H1 (cell line): ENCODE measurements at regions not wholly inside any gene's neighbourhood (a gene's known extent, or its start where the extent isn't known, plus 50 kb on each side); places are given as distances from the start of the nearest gene placed in this dataset.
A peak's percentile ranks its signal among the peaks of the same experiment; 100 is the strongest.

ENCODE experiments used
- CTCF ChIA-PET: fragments of 300-600 bp; sonication (Branson Sonifier 250); formaldehyde crosslinking; loops from one replicate; lab custom pipeline; 2021; ENCODE audit not compliant: partially characterized antibody; lab: Charles Lee
- POLR2A ChIA-PET: fragments of 300-600 bp; sonication (Branson Sonifier 250); formaldehyde crosslinking; loops from one replicate; lab custom pipeline; 2021; ENCODE audit warnings: inconsistent platforms; ENCODE audit not compliant: partially characterized antibody; lab: Charles Lee
- DNase-seq, 2 experiments: peaks; one replicate each; pipeline versions ENCODE4 v3.0.0 to v3.0.0-alpha.2; 2010 to 2022; ENCODE audit warnings: low spot score in 2 of 2, low read depth in 1 of 2, mixed read lengths in 1 of 2
- FAIRE-seq: peaks from 2 replicates; lab custom pipeline; 2011; peaks lifted over from hg19 to GRCh38; lab: Jason Lieb, UNC
- H2AFZ ChIP-seq: 2 replicates; pipeline ENCODE4 v1.8.1; 2012; ENCODE audit warnings: low read length, inconsistent platforms
- H2AK5ac ChIP-seq: 2 replicates; pipeline ENCODE4 v1.6.1; 2013; ENCODE audit warnings: low read depth, low read length
- H2BK120ac ChIP-seq: replicated peaks from 2 replicates; pipeline ENCODE3; 2013; ENCODE audit warnings: low read depth, low read length, inconsistent platforms
- H2BK12ac ChIP-seq: 2 replicates; pipeline ENCODE4 v1.6.1; 2013; ENCODE audit warnings: low read depth, low read length
- H2BK15ac ChIP-seq: 2 replicates; pipeline ENCODE4 v1.6.1; 2013; ENCODE audit warnings: low read length
- H2BK20ac ChIP-seq: 2 replicates; pipeline ENCODE4 v1.6.1; 2013; ENCODE audit warnings: low read length
- H2BK5ac ChIP-seq: 2 replicates; pipeline ENCODE4 v1.6.1; 2013; ENCODE audit warnings: low read depth, low read length
- H3K14ac ChIP-seq: 2 replicates; pipeline ENCODE4 v1.6.1; 2013; ENCODE audit warnings: inconsistent platforms; ENCODE audit not compliant: insufficient read length
- H3K18ac ChIP-seq: 2 replicates; pipeline ENCODE4 v1.6.1; 2013; ENCODE audit warnings: low read length; ENCODE audit errors: extremely low read depth
- H3K23ac ChIP-seq: 2 replicates; pipeline ENCODE4 v1.6.1; 2013; ENCODE audit warnings: inconsistent platforms; ENCODE audit not compliant: insufficient read length
- H3K23me2 ChIP-seq: 2 replicates; pipeline ENCODE4 v1.6.1; 2013; ENCODE audit warnings: low read depth, low read length
- H3K27ac ChIP-seq: 2 replicates; pipeline ENCODE4 v1.6.1; 2011; ENCODE audit warnings: low read depth, low read length, inconsistent platforms
- H3K27me3 ChIP-seq, 4 experiments: replicated peaks in 1 of 4; 1 replicate in 1 of 4; 2 replicates in 3 of 4; pipeline versions ENCODE4 v1.6.1 to v1.8.1; 2011 to 2013; ENCODE audit warnings: low read length in 3 of 4, mild to moderate bottlenecking in 3 of 4, inconsistent platforms in 2 of 4, mixed read lengths in 2 of 4, moderate library complexity in 1 of 4; ENCODE audit not compliant: control insufficient read depth in 3 of 4, insufficient read depth in 3 of 4; ENCODE audit errors: extremely low read depth in 1 of 4
- H3K36me3 ChIP-seq, 4 experiments: 2 replicates each; pipeline versions ENCODE4 v1.6.1 to v1.8.1; 2011 to 2013; ENCODE audit warnings: mild to moderate bottlenecking in 4 of 4, low read length in 3 of 4, moderate library complexity in 2 of 4, control low read depth in 1 of 4, inconsistent platforms in 1 of 4; ENCODE audit not compliant: insufficient read depth in 4 of 4, control insufficient read depth in 2 of 4
- H3K4ac ChIP-seq: replicated peaks from 2 replicates; pipeline ENCODE3; 2013; ENCODE audit warnings: low read length, low read depth, mixed read lengths, inconsistent platforms; ENCODE audit not compliant: insufficient read length
- H3K4me1 ChIP-seq, 4 experiments: replicated peaks in 1 of 4; 1 replicate in 1 of 4; 2 replicates in 3 of 4; pipeline versions ENCODE4 v1.6.1 to v1.8.1; 2011 to 2013; ENCODE audit warnings: low read length in 3 of 4, inconsistent platforms in 2 of 4, mixed read lengths in 1 of 4; ENCODE audit not compliant: insufficient read depth in 4 of 4, control insufficient read depth in 3 of 4
- H3K4me2 ChIP-seq, 2 experiments: 2 replicates each; pipeline versions ENCODE4 v1.6.1 to v1.8.1; 2011 to 2013; ENCODE audit warnings: low read depth in 2 of 2, low read length in 2 of 2, control low read depth in 1 of 2, inconsistent platforms in 1 of 2, mild to moderate bottlenecking in 1 of 2; ENCODE audit not compliant: insufficient read depth in 1 of 2
- H3K4me3 ChIP-seq, 4 experiments: fragments of 200-600, 300-600 bp in 1 of 4; sonication (generic), shearing (Covaris generic), sonication (Bioruptor Twin) in 1 of 4; 2 replicates each; pipeline versions ENCODE4 v1.5.1 to v1.8.1; 2011 to 2016; ENCODE audit warnings: low read length in 4 of 4, low read depth in 3 of 4, control low read depth in 2 of 4, inconsistent platforms in 2 of 4, mild to moderate bottlenecking in 2 of 4, mixed read lengths in 1 of 4, moderate library complexity in 1 of 4; ENCODE audit not compliant: insufficient read depth in 2 of 4; ENCODE audit errors: extremely low read depth in 1 of 4
- H3K56ac ChIP-seq: replicated peaks from 2 replicates; pipeline ENCODE3; 2013; ENCODE audit warnings: low read depth, mild to moderate bottlenecking, mixed read lengths, low read length, inconsistent platforms; ENCODE audit not compliant: insufficient read length
- H3K79me1 ChIP-seq: 2 replicates; pipeline ENCODE4 v1.6.1; 2013; ENCODE audit warnings: low read depth, low read length, control low read depth
- H3K79me2 ChIP-seq, 2 experiments: 2 replicates each; pipeline versions ENCODE4 v1.6.1 to v1.8.1; 2012 to 2013; ENCODE audit warnings: low read length in 2 of 2, mild to moderate bottlenecking in 2 of 2, inconsistent platforms in 1 of 2; ENCODE audit not compliant: insufficient read depth in 2 of 2, control insufficient read depth in 1 of 2
- H3K9ac ChIP-seq, 4 experiments: replicated peaks in 1 of 4; 1 replicate in 1 of 4; 2 replicates in 3 of 4; pipeline versions ENCODE4 v1.6.1 to v1.8.1; 2011 to 2013; ENCODE audit warnings: low read depth in 3 of 4, low read length in 3 of 4, control low read depth in 2 of 4, mild to moderate bottlenecking in 2 of 4, moderate library complexity in 2 of 4, inconsistent platforms in 1 of 4; ENCODE audit errors: extremely low read depth in 1 of 4
- H3K9me3 ChIP-seq, 2 experiments: 2 replicates each; pipeline versions ENCODE4 v1.6.1 to v1.8.1; 2012 to 2013; ENCODE audit warnings: mild to moderate bottlenecking in 2 of 2, moderate library complexity in 2 of 2, control low read depth in 1 of 2, inconsistent platforms in 1 of 2, low read depth in 1 of 2, low read length in 1 of 2, mixed read lengths in 1 of 2; ENCODE audit not compliant: insufficient read depth in 2 of 2
- H4K20me1 ChIP-seq, 2 experiments: replicated peaks in 1 of 2; 2 replicates each; pipeline versions ENCODE3 to v1.8.1; 2011 to 2013; ENCODE audit warnings: inconsistent platforms in 2 of 2, low read length in 2 of 2, mild to moderate bottlenecking in 1 of 2; ENCODE audit not compliant: insufficient read depth in 2 of 2, control insufficient read depth in 1 of 2
- H4K5ac ChIP-seq: 2 replicates; pipeline ENCODE4 v1.6.1; 2013; ENCODE audit warnings: low read length, low read depth, mixed read lengths, inconsistent platforms; ENCODE audit not compliant: insufficient read length
- H4K8ac ChIP-seq: 2 replicates; pipeline ENCODE4 v1.8.0; 2013; ENCODE audit warnings: mild to moderate bottlenecking, moderate library complexity, low read length, inconsistent platforms; ENCODE audit not compliant: insufficient read depth; ENCODE audit errors: extremely low read depth
- H4K91ac ChIP-seq: replicated peaks from 2 replicates; pipeline ENCODE3; 2013; ENCODE audit warnings: low read length, mixed read lengths, inconsistent platforms; ENCODE audit not compliant: insufficient read length
- BRCA1 ChIP-seq: IDR thresholded peaks from 2 replicates; pipeline ENCODE4 v1.6.1; 2012; ENCODE audit warnings: low read depth, low read length, improper control_type of control experiment
- CBX5 ChIP-seq: fragments of 300-800, 300-1000 bp; sonication (generic); IDR thresholded peaks from 2 replicates; pipeline ENCODE4 v1.7.1; 2016; ENCODE audit warnings: antibody characterized with exemption, low read length, low read depth
- CBX8 ChIP-seq: fragments of 300-800, 300-1000 bp; sonication (generic); IDR thresholded peaks from 2 replicates; pipeline ENCODE4 v1.7.1; 2016; ENCODE audit warnings: low read depth, low read length, borderline replicate concordance
- CHD2 ChIP-seq: IDR thresholded peaks from 2 replicates; pipeline ENCODE4 v1.6.1; 2012; ENCODE audit warnings: low read length, improper control_type of control experiment
- POLR2AphosphoS5 ChIP-seq: IDR thresholded peaks from 2 replicates; pipeline ENCODE4 v1.6.1; 2011; ENCODE audit warnings: low read depth, low read length
- SAP30 ChIP-seq: fragments of 300-600 bp; sonication (generic); IDR thresholded peaks from 2 replicates; pipeline ENCODE4 v1.7.1; 2012; ENCODE audit warnings: low read length, moderate library complexity, mild to moderate bottlenecking, inconsistent platforms; ENCODE audit not compliant: insufficient read depth, insufficient replicate concordance
- SIRT6 ChIP-seq: IDR thresholded peaks from one replicate; pipeline ENCODE4 v1.7.1; 2012; ENCODE audit warnings: low read length, inconsistent platforms
- SP1 ChIP-seq: IDR thresholded peaks from 2 replicates; pipeline ENCODE4 v1.6.1; 2011; ENCODE audit warnings: low read depth, low read length
- WGBS, 2 experiments: shearing (Covaris generic) in 1 of 2; methylation state at CpG; one replicate each; pipeline versions ENCODE4 v1.1.6 to v1.1.7; 2013 to 2015; ENCODE audit warnings: low lambda C conversion rate in 2 of 2, mixed read lengths in 2 of 2, inconsistent platforms in 1 of 2, low coverage in 1 of 2, missing lambda C conversion rate in 1 of 2; ENCODE audit not compliant: insufficient replicate concordance in 2 of 2, insufficient coverage in 1 of 2, insufficient read length in 1 of 2; ENCODE audit errors: extremely low coverage in 1 of 2, missing lambda C conversion rate in 1 of 2; 5-methylcytosine and 5-hydroxymethylcytosine counted together

- Histone ChIP-seq H3K27me3 (no peaks in the 10 kb centered on the region; a peak in 2 of 7 replicates), H3K56ac (no peak overlapping the region), H2AK5ac (no peak overlapping the region), H4K91ac (no peak overlapping the region), H4K8ac (no peak overlapping the region; the same call in 1 of the 2 replicates), H3K4me1 (peaks cover 0 to 5% (median 2%) of the 10 kb centered on the region in 4 experiments; a peak in 2 of 7 replicates), H3K23me2 (no peaks in the 10 kb centered on the region), H3K23ac (no peak overlapping the region), H3K4me2 (no peak overlapping the region), H2BK15ac (no peak overlapping the region), H3K18ac (peak overlapping the region; percentile 32; the same call in 1 of the 2 replicates), H2BK12ac (no peak overlapping the region), H2BK20ac (no peak overlapping the region), H3K14ac (no peak overlapping the region), H2AFZ (no peak overlapping the region), H3K9ac (no peak overlapping the region), H3K4ac (no peak overlapping the region), H4K5ac (no peak overlapping the region), H3K4me3 (no peak overlapping the region), H3K27ac (no peak overlapping the region), H3K79me2 (no peaks in the 10 kb centered on the region), H3K79me1 (no peaks in the 10 kb centered on the region), H4K20me1 (no peaks in the 10 kb centered on the region), H3K9me3 (no peaks in the 10 kb centered on the region), H3K36me3 (no peaks in the 10 kb centered on the region), H2BK120ac (no peak overlapping the region), H2BK5ac (no peak overlapping the region)
- CTCF ChIA-PET: interaction anchor here (0.7 to 2.6 kb wide), 9 partner anchors 13 to 178 kb away, joined by 3 to 12 read pairs (median 3); no protein-coding TSS in a partner anchor
- POLR2A ChIA-PET: interaction anchor here (0.6 kb wide), 1 partner anchor 42 kb away, joined by 3 read pairs; no protein-coding TSS in a partner anchor
- peak in 1 of 2 experiments; percentile 61 for DNase-seq
- FAIRE-seq: no peak
- WGBS, 2 experiments: 81% methylated on average over 6 of the region's 8 CpGs; no CpG with 5 or more reads in 1 of the 2 experiments
- TF ChIP-seq SP1: no peak
- no peak for TF ChIP-seq CBX5
- TF ChIP-seq POLR2AphosphoS5: no peak
- TF ChIP-seq BRCA1: no peak
- no peak for TF ChIP-seq SIRT6
- no peak for TF ChIP-seq CBX8
- TF ChIP-seq CHD2: no peak
- TF ChIP-seq SAP30: no peak
Measured at GRCh38 chr10:132477066-132477397, 60.6 kb upstream of the INPP5A start.
